ENCODE measurements at regions not wholly inside any gene's neighbourhood (a gene's known extent, or its start where the extent isn't known, plus 50 kb on each side); places are given as distances from the start of the nearest gene placed in this dataset.

DNA sequence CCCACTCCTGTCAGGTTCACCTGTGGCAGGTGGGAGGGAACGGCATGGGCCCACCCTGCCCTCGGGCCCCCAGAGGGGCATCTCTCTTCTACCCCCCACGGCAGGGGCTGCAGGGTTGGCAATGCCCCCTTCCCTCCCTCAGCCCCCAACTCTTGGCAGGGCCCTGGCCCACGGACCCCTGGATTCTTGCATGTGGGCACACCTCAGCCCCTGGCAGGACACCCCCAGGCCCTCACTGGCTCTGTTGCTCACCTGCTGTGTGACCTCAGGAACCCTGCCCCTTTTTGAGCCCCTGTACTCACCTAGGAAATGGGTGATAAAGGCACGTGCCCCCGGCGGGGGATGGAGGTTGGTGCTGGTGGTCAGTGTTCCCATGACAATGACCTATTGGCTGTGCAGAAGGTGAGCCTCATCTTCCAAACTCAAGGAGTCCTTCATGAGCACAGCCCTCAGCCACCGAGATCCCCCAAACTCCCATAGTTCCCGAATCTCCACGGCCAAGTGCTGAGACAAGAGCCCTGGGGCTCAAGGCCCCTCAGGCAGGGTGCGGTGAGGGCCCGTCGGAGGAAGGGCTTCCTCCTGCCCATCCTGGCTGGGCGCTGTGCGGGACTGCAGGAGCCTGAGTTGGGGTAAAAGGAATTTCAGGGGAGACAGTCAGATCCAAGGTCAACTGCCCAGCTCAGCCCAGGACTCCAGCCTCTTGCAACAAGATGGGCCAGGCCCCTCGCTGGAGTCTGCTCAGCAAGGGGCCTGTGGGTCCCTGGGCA, 198.2 kb downstream of the IGLL1 start:
- TF ChIP-seq POLR2AphosphoS5 (IDR thresholded peaks at IDR 0.05; ENCODE audit: low read depth, low read length), result no peak

DNA sequence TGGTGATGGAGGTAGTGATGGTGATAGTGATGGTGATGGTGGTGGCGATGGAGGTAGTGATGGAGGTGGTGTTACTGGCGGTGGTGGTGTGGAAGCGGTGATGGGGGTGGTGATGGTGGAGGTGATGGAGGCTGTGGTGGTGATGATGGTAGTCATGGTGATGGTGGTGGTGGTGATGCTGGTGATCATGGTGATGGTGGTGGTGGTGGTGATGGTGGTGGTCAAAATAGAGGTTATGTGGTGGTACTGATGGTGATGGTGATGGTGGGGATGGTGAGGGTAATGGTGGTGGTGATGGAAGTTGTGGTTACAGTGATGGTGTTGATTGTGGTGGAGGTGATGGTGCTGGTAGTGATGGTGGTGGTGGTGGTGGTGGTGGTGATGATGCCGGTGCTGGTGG, 199.2 kb downstream of the IGLL1 start:
- no peak for TF ChIP-seq SIN3A (IDR thresholded peaks at IDR 0.05; ENCODE audit: borderline replicate concordance, insufficient read depth, low read length)
- no peak for TF ChIP-seq FOXP2 (optimal IDR thresholded peaks at IDR 0.05; ENCODE audit: borderline replicate concordance, extremely low read depth, extremely low read length, insufficient read depth)
- TF ChIP-seq, protein P1, sequence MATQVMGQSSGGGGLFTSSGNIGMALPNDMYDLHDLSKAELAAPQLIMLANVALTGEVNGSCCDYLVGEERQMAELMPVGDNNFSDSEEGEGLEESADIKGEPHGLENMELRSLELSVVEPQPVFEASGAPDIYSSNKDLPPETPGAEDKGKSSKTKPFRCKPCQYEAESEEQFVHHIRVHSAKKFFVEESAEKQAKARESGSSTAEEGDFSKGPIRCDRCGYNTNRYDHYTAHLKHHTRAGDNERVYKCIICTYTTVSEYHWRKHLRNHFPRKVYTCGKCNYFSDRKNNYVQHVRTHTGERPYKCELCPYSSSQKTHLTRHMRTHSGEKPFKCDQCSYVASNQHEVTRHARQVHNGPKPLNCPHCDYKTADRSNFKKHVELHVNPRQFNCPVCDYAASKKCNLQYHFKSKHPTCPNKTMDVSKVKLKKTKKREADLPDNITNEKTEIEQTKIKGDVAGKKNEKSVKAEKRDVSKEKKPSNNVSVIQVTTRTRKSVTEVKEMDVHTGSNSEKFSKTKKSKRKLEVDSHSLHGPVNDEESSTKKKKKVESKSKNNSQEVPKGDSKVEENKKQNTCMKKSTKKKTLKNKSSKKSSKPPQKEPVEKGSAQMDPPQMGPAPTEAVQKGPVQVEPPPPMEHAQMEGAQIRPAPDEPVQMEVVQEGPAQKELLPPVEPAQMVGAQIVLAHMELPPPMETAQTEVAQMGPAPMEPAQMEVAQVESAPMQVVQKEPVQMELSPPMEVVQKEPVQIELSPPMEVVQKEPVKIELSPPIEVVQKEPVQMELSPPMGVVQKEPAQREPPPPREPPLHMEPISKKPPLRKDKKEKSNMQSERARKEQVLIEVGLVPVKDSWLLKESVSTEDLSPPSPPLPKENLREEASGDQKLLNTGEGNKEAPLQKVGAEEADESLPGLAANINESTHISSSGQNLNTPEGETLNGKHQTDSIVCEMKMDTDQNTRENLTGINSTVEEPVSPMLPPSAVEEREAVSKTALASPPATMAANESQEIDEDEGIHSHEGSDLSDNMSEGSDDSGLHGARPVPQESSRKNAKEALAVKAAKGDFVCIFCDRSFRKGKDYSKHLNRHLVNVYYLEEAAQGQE (IDR thresholded peaks at IDR 0.05; ENCODE audit: insufficient read depth in 1 of 2, low read depth in 2 of 2, low read length in 2 of 2), result no peak

DNA sequence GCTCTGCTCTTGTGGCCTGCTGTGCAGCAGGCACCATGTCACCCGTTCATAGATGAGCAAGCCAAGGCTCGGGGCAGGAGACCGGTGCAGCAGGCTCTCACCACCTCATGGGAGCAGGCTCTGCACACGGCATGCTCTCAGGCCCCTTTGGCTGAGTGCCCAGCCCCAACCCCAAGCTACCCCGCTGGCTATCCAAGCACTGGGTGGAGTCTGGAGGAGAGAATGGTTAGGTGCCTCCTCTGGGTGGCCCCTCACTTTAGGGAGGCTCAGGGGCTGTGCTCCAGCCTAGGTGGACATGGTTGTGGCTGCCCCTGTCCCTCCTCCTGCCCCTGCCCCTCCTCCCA, 199.9 kb downstream of the IGLL1 start:
- TF ChIP-seq, protein P1 (IDR thresholded peaks at IDR 0.05; ENCODE audit: insufficient read depth in 1 of 2, low read depth in 2 of 2, low read length in 2 of 2), result no peak
- TF ChIP-seq TAF1 (IDR thresholded peaks at IDR 0.05; ENCODE audit: borderline replicate concordance, insufficient read depth, low read length) (no peak), FOXP2 (optimal IDR thresholded peaks at IDR 0.05; ENCODE audit: borderline replicate concordance, extremely low read depth, extremely low read length, insufficient read depth) (no peak), SIN3A (IDR thresholded peaks at IDR 0.05; ENCODE audit: borderline replicate concordance, insufficient read depth, low read length) (no peak), POLR2AphosphoS5 (IDR thresholded peaks at IDR 0.05; ENCODE audit: low read depth, low read length) (no peak)

GRCh38 chr22:23377767-23378166, 197.5 kb downstream of the BCR start:
- TF ChIP-seq SIN3A (IDR thresholded peaks at IDR 0.05; ENCODE audit: borderline replicate concordance, insufficient read depth, low read length) (no peak), TAF1 (IDR thresholded peaks at IDR 0.05; ENCODE audit: borderline replicate concordance, insufficient read depth, low read length) (no peak), FOXP2 (optimal IDR thresholded peaks at IDR 0.05; ENCODE audit: borderline replicate concordance, extremely low read depth, extremely low read length, insufficient read depth) (no peak), POLR2AphosphoS5 (IDR thresholded peaks at IDR 0.05; ENCODE audit: low read depth, low read length) (no peak)
- TF ChIP-seq, protein P1 (IDR thresholded peaks at IDR 0.05; ENCODE audit: insufficient read depth in 1 of 2, low read depth in 2 of 2, low read length in 2 of 2), result no peak

- no peak for TF ChIP-seq SIN3A (IDR thresholded peaks at IDR 0.05; ENCODE audit: borderline replicate concordance, insufficient read depth, low read length)
- TF ChIP-seq FOXP2 (optimal IDR thresholded peaks at IDR 0.05; ENCODE audit: borderline replicate concordance, extremely low read depth, extremely low read length, insufficient read depth), result no peak
- TF ChIP-seq POLR2AphosphoS5 (IDR thresholded peaks at IDR 0.05; ENCODE audit: low read depth, low read length), result no peak
- TF ChIP-seq, protein P1 (IDR thresholded peaks at IDR 0.05; ENCODE audit: insufficient read depth in 1 of 2, low read depth in 2 of 2, low read length in 2 of 2), result no peak
- no peak for TF ChIP-seq TAF1 (IDR thresholded peaks at IDR 0.05; ENCODE audit: borderline replicate concordance, insufficient read depth, low read length)
These were observed 195.9 kb downstream of the BCR start for GRCh38 chr22:23376256-23376655.

Measured in PFSK-1 (cell line).